ENCODE measurements at regions not wholly inside any gene's neighbourhood (a gene's known extent, or its start where the extent isn't known, plus 50 kb on each side); places are given as distances from the start of the nearest gene placed in this dataset.

DNA sequence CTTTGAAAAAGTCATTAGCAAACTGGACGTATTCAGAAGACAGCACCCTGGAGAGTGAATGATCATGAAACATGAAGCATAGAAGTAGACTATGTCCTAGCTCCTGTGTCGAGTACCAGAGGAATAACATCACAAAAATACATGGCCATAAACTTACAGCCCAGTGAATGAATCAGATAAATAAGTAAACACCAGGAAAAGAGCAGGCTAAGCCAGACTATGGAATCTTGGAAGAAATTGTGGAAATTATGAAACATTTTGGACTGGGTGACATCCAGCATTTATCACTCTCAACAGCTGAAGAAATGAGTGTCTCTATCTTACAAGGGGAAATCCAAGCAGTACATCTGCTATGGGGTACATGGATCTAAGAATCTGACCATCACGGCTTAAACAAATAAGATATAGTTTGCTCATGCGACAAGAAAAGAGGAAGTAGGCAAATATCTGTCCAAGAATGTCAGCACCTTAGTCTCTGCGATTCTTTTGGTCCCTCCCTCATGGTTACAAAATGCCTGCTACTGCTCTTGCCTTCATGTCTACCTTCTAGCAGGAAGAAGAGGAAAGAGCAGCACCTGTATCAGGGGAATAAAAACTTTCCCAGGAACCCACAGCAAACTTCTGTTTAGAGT, 481.5 kb downstream of the BCOR start:
- FAIRE-seq (no peak), DNase-seq (ENCODE audit: insufficient read length, low spot score) (no peak)
- TF ChIP-seq, protein P1, sequence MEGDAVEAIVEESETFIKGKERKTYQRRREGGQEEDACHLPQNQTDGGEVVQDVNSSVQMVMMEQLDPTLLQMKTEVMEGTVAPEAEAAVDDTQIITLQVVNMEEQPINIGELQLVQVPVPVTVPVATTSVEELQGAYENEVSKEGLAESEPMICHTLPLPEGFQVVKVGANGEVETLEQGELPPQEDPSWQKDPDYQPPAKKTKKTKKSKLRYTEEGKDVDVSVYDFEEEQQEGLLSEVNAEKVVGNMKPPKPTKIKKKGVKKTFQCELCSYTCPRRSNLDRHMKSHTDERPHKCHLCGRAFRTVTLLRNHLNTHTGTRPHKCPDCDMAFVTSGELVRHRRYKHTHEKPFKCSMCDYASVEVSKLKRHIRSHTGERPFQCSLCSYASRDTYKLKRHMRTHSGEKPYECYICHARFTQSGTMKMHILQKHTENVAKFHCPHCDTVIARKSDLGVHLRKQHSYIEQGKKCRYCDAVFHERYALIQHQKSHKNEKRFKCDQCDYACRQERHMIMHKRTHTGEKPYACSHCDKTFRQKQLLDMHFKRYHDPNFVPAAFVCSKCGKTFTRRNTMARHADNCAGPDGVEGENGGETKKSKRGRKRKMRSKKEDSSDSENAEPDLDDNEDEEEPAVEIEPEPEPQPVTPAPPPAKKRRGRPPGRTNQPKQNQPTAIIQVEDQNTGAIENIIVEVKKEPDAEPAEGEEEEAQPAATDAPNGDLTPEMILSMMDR (IDR thresholded peaks at IDR 0.05; ENCODE audit: insufficient read depth, missing control alignments), result no peak

DNA sequence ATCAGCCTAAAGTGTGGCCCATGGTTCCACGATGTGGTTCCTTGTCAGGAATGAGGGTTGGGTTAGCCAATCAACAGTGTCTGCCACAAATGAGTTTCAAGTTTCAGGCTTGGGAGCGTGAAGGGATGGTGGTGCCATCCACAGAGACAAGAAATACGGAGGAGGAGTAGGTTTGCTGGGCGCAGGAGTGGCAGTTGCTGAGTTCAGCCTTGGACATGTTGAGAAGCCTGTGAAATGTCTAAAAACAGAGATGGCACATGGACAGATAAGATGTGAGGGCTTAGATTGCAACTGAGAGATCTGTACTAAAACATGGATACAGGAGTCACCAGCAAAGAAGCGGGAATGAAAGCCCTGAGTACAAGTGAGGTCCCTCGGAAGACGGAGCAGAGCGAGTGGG, 481.0 kb downstream of the BCOR start:
- TF ChIP-seq, protein P1 (IDR thresholded peaks at IDR 0.05; ENCODE audit: insufficient read depth, missing control alignments), result no peak
- DNase-seq (ENCODE audit: insufficient read length, low spot score) (no peak), FAIRE-seq (no peak)

DNA sequence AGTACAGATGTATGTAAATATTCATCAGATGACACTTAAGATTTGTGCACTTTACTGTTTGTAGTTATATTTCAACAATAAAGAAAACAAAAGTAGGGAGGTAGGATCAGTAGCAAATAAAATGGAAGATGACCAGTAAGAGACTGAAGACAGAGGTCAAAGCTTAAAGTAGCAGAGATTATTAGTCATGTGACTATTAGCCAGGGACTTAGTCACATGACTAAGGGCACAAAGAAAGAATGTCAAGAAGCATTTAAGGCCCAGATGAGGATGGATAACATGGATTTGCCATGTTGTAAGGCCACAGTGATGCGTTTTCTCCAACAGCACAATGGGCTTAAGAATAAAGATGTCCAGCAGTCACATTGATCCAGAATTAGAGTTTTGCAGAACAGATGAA, 479.6 kb downstream of the BCOR start:
- no peak for DNase-seq (ENCODE audit: insufficient read length, low spot score)
- peak; percentile 58 for FAIRE-seq
- TF ChIP-seq, protein P1 (IDR thresholded peaks at IDR 0.05; ENCODE audit: insufficient read depth, missing control alignments), result no peak

DNA sequence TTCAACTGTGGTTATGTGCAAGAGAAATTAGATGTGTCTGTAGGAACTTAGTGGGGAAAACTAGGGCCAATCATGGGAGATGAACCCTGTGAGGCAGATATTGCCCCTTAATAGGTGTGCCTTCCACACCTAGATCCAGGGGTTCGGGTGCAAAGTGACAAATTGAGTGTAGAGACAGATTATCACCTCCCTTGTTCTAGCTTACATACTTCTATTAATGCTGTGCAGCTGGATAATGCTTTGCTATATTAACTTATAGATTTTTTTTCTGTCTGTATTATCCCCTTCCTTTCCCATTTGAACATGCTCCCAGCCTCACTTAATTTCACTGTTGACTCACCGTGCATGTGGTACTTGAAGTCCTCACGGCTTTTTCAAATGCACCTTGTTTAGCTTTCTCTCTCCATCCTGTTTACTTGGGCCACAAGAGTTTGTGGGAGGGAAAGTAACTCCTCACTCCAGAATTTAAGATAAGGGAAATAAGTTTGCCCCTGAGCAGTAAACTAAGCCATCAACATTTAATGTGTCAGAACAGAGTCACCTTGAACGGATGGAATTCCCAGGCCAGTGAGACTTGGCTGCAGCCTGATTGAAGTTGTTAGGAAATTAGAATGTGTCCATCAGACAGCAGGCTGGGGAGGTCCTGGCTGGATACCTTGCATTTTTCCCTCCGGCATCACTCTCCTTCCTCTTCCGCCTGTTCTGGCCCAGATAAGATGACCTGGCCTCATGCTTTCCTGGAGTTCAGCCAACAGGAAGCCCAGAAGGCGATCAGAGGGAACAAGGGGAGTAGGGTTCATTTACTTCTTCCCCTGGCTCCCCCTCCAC, 478.4 kb downstream of the BCOR start:
- FAIRE-seq (no peak), DNase-seq (ENCODE audit: insufficient read length, low spot score) (no peak)
- TF ChIP-seq, protein P1 (IDR thresholded peaks at IDR 0.05; ENCODE audit: insufficient read depth, missing control alignments), result no peak

DNA sequence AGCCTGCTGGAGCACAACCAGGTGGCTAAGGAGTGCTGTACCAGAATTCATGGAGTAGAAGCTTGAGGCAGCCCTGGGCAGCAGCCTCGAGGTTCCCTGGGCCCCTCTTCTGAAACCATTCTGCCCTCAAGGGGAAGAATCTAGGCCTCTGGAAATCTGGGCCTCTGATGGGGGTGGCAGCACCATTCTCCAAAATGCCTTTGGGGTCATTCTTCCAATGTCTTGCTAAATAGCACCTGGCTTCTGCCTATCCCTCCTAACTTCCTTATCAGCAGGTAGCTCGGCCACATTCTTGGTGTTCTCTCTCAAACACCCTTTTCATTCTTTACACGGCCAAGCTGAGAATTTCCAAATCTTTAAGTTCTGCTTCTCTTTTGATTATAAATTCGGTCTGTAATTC, 473.6 kb downstream of the BCOR start:
- TF ChIP-seq, protein P1 (IDR thresholded peaks at IDR 0.05; ENCODE audit: insufficient read depth, missing control alignments), result no peak
- no peak for FAIRE-seq
- DNase-seq (ENCODE audit: insufficient read length, low spot score), result no peak

DNA sequence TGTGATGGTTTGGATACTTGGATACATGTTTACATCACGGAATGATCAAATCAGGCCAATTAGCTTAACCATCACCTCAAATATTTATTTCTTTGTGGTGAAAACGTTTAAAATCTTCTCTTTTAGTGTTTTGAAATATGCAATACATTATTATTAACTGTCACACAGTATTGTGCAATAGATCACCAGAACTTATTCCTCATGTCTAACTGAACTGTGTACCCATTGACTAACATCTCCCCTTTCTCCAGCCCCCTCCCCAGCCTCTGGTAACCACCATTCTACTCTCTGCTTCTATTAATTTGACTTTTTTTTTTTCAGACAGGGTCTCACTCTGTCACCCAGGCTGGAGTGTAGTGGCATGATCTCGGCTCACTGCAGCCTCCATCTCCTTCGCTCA, 471.9 kb downstream of the BCOR start:
- no peak for DNase-seq (ENCODE audit: insufficient read length, low spot score)
- FAIRE-seq, result no peak
- TF ChIP-seq, protein P1 (IDR thresholded peaks at IDR 0.05; ENCODE audit: insufficient read depth, missing control alignments), result no peak

DNA sequence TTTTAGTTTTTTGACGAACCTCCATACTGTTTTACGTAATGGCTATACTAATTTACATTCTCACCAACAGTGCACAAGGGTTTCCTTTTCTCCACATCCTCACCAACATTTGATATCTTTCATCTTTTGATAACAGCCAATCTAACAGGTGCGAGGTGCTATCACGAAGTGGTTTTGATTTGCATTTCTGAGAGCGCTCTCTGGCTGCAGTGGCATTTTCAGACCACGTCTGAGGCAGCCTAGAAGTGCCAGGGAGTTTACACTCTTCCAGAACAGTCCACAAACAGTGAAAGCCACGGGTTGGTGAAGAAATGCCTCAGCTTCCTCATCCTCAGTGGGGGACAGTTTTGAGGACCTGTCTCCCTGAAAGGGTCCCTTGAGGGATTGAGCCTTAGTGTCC, 471.0 kb downstream of the BCOR start:
- FAIRE-seq, result no peak
- TF ChIP-seq, protein P1 (IDR thresholded peaks at IDR 0.05; ENCODE audit: insufficient read depth, missing control alignments), result no peak
- DNase-seq (ENCODE audit: insufficient read length, low spot score), result no peak
